ENCODE measurements at regions not wholly inside any gene's neighbourhood (a gene's known extent, or its start where the extent isn't known, plus 50 kb on each side); places are given as distances from the start of the nearest gene placed in this dataset.

DNA sequence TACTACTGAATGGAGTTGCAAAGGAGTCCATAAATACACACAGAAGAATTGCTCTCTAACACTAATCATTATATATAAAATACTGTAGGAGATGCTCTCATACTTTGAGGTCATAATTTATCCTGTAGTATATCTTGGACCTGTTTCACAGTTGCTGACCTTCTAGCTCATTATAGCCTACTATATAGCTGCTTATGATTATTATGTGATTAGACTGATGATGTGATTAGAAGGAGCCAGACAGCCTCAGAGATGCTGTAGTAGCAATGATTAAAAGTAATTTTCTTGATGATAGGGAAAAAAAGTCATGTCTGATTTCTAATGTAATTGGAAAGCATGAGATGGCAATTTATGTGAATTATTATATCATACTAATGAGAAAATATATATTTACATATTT, 455.7 kb downstream of the CNTNAP4 start:
- DNase-seq (ENCODE audit: low read depth in 1 of 2, low spot score in 1 of 2) (no peak), ATAC-seq (no peak), FAIRE-seq (no peak)
- no peaks in the 10 kb centered on the region for H3K9me3 ChIP-seq
- H3K4me2 ChIP-seq = no peak overlapping the region
- no peak overlapping the region for H3K27ac ChIP-seq
- ChIA-PET POLR2A (no interaction called here), CTCF (no interaction called here)
- TF ChIP-seq, protein P1, sequence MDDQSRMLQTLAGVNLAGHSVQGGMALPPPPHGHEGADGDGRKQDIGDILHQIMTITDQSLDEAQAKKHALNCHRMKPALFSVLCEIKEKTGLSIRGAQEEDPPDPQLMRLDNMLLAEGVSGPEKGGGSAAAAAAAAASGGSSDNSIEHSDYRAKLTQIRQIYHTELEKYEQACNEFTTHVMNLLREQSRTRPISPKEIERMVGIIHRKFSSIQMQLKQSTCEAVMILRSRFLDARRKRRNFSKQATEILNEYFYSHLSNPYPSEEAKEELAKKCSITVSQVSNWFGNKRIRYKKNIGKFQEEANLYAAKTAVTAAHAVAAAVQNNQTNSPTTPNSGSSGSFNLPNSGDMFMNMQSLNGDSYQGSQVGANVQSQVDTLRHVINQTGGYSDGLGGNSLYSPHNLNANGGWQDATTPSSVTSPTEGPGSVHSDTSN (IDR thresholded peaks at IDR 0.05) = no peak
- TF ChIP-seq HOXA7 (CRISPR knock-in tag; IDR thresholded peaks at IDR 0.05) (no peak), POLR2A (IDR thresholded peaks at IDR 0.05; ENCODE audit: low read length) (no peak), ESRRA (IDR thresholded peaks at IDR 0.05; ENCODE audit: borderline replicate concordance, low read length) (no peak), CHD2 (IDR thresholded peaks at IDR 0.05; ENCODE audit: low read length, partially characterized antibody) (no peak)
- TF ChIP-seq, protein P2, sequence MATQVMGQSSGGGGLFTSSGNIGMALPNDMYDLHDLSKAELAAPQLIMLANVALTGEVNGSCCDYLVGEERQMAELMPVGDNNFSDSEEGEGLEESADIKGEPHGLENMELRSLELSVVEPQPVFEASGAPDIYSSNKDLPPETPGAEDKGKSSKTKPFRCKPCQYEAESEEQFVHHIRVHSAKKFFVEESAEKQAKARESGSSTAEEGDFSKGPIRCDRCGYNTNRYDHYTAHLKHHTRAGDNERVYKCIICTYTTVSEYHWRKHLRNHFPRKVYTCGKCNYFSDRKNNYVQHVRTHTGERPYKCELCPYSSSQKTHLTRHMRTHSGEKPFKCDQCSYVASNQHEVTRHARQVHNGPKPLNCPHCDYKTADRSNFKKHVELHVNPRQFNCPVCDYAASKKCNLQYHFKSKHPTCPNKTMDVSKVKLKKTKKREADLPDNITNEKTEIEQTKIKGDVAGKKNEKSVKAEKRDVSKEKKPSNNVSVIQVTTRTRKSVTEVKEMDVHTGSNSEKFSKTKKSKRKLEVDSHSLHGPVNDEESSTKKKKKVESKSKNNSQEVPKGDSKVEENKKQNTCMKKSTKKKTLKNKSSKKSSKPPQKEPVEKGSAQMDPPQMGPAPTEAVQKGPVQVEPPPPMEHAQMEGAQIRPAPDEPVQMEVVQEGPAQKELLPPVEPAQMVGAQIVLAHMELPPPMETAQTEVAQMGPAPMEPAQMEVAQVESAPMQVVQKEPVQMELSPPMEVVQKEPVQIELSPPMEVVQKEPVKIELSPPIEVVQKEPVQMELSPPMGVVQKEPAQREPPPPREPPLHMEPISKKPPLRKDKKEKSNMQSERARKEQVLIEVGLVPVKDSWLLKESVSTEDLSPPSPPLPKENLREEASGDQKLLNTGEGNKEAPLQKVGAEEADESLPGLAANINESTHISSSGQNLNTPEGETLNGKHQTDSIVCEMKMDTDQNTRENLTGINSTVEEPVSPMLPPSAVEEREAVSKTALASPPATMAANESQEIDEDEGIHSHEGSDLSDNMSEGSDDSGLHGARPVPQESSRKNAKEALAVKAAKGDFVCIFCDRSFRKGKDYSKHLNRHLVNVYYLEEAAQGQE (IDR thresholded peaks at IDR 0.05) = no peak
- TF ChIP-seq, protein P3, sequence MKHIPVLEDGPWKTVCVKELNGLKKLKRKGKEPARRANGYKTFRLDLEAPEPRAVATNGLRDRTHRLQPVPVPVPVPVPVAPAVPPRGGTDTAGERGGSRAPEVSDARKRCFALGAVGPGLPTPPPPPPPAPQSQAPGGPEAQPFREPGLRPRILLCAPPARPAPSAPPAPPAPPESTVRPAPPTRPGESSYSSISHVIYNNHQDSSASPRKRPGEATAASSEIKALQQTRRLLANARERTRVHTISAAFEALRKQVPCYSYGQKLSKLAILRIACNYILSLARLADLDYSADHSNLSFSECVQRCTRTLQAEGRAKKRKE (CRISPR knock-in tag; IDR thresholded peaks at IDR 0.05; ENCODE audit: low read depth) = no peak
- TF ChIP-seq, protein P4, sequence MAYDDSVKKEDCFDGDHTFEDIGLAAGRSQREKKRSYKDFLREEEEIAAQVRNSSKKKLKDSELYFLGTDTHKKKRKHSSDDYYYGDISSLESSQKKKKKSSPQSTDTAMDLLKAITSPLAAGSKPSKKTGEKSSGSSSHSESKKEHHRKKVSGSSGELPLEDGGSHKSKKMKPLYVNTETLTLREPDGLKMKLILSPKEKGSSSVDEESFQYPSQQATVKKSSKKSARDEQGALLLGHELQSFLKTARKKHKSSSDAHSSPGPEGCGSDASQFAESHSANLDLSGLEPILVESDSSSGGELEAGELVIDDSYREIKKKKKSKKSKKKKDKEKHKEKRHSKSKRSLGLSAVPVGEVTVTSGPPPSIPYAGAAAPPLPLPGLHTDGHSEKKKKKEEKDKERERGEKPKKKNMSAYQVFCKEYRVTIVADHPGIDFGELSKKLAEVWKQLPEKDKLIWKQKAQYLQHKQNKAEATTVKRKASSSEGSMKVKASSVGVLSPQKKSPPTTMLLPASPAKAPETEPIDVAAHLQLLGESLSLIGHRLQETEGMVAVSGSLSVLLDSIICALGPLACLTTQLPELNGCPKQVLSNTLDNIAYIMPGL (CRISPR knock-in tag; IDR thresholded peaks at IDR 0.05; ENCODE audit: borderline replicate concordance) = no peak
- no peaks in the 10 kb centered on the region for H3K4me1 ChIP-seq
- no peak overlapping the region for H3K4me3 ChIP-seq

DNA sequence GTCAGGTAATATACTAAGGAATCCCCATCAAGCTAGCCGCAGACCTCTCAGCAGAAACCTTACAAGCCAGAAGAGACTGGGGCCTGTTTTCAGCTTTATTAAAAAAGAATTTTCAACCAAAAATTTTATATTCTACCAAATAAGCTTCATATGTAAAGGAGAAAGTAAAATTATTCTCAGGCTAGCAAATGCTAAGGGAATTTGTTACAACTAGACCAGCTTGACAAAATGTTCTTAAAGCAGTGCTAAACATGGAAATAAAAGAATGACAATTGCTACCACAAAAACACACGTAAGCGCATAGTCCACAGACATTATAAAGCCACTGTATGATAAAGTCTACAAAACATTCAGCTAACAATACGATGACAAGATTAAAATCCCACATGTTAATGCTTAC, 449.4 kb upstream of the MON1B start:
- no peak for DNase-seq (ENCODE audit: low read depth in 1 of 2, low spot score in 1 of 2)

GRCh38 chr16:76748461-76749348, 442.3 kb upstream of the MON1B start:
- Histone ChIP-seq H3K4me2 (no peak overlapping the region), H3K4me1 (no peaks in the 10 kb centered on the region), H3K27ac (no peak overlapping the region), H3K4me3 (no peak overlapping the region), H3K9me3 (0 out of 3 replicates have a peak, but pooled peaks cover under 1% of the 10 kb centered on the region)
- DNase-seq (ENCODE audit: low read depth in 1 of 2, low spot score in 1 of 2) (no peak), ATAC-seq (no peak), FAIRE-seq (no peak)
- ChIA-PET CTCF (no interaction called here), POLR2A (no interaction called here)
- 0% methylated on average over 3 of the region's 3 CpGs for WGBS (ENCODE audit: missing lambda C conversion rate)
- TF ChIP-seq GATA3 (IDR thresholded peaks at IDR 0.05; ENCODE audit: borderline replicate concordance) (no peak), MAFK (IDR thresholded peaks at IDR 0.05; ENCODE audit: partially characterized antibody) (no peak), CHD2 (IDR thresholded peaks at IDR 0.05; ENCODE audit: low read length, partially characterized antibody) (no peak), NR3C1 (IDR thresholded peaks at IDR 0.05) (no peak), HOXB13 (CRISPR knock-in tag; IDR thresholded peaks at IDR 0.05; ENCODE audit: low read depth) (no peak), CHD4 (IDR thresholded peaks at IDR 0.05; ENCODE audit: borderline replicate concordance) (no peak), RCOR1 (IDR thresholded peaks at IDR 0.05; ENCODE audit: low read depth, low read length) (no peak), RARB (CRISPR knock-in tag; IDR thresholded peaks at IDR 0.05) (no peak), RNF2 (IDR thresholded peaks at IDR 0.05; ENCODE audit: borderline replicate concordance, low read depth) (no peak), POLR2A (IDR thresholded peaks at IDR 0.05; ENCODE audit: low read length) (no peak), MAZ (IDR thresholded peaks at IDR 0.05; ENCODE audit: borderline replicate concordance, low read depth, low read length) (no peak), NPAS2 (CRISPR knock-in tag; IDR thresholded peaks at IDR 0.05; ENCODE audit: borderline replicate concordance) (no peak), HEYL (CRISPR knock-in tag; IDR thresholded peaks at IDR 0.05) (no peak)
- TF ChIP-seq, protein P5, sequence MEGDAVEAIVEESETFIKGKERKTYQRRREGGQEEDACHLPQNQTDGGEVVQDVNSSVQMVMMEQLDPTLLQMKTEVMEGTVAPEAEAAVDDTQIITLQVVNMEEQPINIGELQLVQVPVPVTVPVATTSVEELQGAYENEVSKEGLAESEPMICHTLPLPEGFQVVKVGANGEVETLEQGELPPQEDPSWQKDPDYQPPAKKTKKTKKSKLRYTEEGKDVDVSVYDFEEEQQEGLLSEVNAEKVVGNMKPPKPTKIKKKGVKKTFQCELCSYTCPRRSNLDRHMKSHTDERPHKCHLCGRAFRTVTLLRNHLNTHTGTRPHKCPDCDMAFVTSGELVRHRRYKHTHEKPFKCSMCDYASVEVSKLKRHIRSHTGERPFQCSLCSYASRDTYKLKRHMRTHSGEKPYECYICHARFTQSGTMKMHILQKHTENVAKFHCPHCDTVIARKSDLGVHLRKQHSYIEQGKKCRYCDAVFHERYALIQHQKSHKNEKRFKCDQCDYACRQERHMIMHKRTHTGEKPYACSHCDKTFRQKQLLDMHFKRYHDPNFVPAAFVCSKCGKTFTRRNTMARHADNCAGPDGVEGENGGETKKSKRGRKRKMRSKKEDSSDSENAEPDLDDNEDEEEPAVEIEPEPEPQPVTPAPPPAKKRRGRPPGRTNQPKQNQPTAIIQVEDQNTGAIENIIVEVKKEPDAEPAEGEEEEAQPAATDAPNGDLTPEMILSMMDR (IDR thresholded peaks at IDR 0.05) = no peak

More for the DNA sequence above, 449.4 kb upstream of the MON1B start:
- no peaks in the 10 kb centered on the region for H3K4me1 ChIP-seq
- no peak overlapping the region for H3K4me3 ChIP-seq
- TF ChIP-seq MAX (IDR thresholded peaks at IDR 0.05) (no peak), HOXB13 (CRISPR knock-in tag; IDR thresholded peaks at IDR 0.05; ENCODE audit: low read depth) (no peak), EP300 (IDR thresholded peaks at IDR 0.05) (no peak), EHF (CRISPR knock-in tag; IDR thresholded peaks at IDR 0.05) (no peak), CEBPB (IDR thresholded peaks at IDR 0.05) (no peak)
- ATAC-seq (no peak), FAIRE-seq (no peak)
- peaks cover 20% of the 10 kb centered on the region for H3K9me3 ChIP-seq
- H3K27ac ChIP-seq = no peak overlapping the region
- ChIA-PET POLR2A (no interaction called here), CTCF (no interaction called here)
- 32% methylated on average over 4 of the region's 4 CpGs for WGBS (ENCODE audit: missing lambda C conversion rate)
- H3K4me2 ChIP-seq = no peak overlapping the region

All from A549 (cell line).